NCI-H1105 (cell line): ENCODE measurements at regions not wholly inside any gene's neighbourhood (a gene's known extent, or its start where the extent isn't known, plus 50 kb on each side); places are given as distances from the start of the nearest gene placed in this dataset.

Experiments used
- DNase-seq: peaks from one replicate; lab custom pipeline; 2025; lab: John Stamatoyannopoulos, UW

GRCh38 chr2:158732573-158733429, 62.3 kb upstream of the DAPL1 start:
- DNase-seq: no peak

- no peak for DNase-seq
These were observed 61.7 kb upstream of the DAPL1 start for GRCh38 chr2:158733430-158733755.

- no peak for DNase-seq
These were observed 60.7 kb upstream of the DAPL1 start for GRCh38 chr2:158734442-158734841.

GRCh38 chr2:158735822-158736580, 59.1 kb upstream of the DAPL1 start:
- no peak for DNase-seq

GRCh38 chr2:158738363-158738762, 56.8 kb upstream of the DAPL1 start:
- no peak for DNase-seq

- no peak for DNase-seq
These were observed 55.0 kb upstream of the DAPL1 start for GRCh38 chr2:158740127-158740526.

GRCh38 chr2:158740621-158741020, 54.5 kb upstream of the DAPL1 start:
- no peak for DNase-seq

- DNase-seq: no peak
These were observed 53.5 kb upstream of the DAPL1 start for GRCh38 chr2:158741625-158742024.

- no peak for DNase-seq
These were observed 52.6 kb upstream of the DAPL1 start for GRCh38 chr2:158742536-158742935.

GRCh38 chr2:158743466-158743865, 51.7 kb upstream of the DAPL1 start:
- DNase-seq: no peak

GRCh38 chr2:158743879-158744278, 51.2 kb upstream of the DAPL1 start:
- no peak for DNase-seq

- peak; percentile 29 for DNase-seq
These were observed 49.9 kb upstream of the DAPL1 start for GRCh38 chr2:158745067-158745865.
